Gastrocnemius medialis (tissue), 4 donors: ENCODE measurements at regions not wholly inside any gene's neighbourhood (a gene's known extent, or its start where the extent isn't known, plus 50 kb on each side); places are given as distances from the start of the nearest gene placed in this dataset.

Source experiments
- POLR2A ChIP-seq, 2 donors: fragments of 450-650 bp; IDR thresholded peaks; one replicate each; pipeline ENCODE4 v1.6.1; 2017; ENCODE audit warnings: antibody characterized with exemption in 2 of 2, mild to moderate bottlenecking in 2 of 2, moderate library complexity in 2 of 2
- TF ChIP-seq, protein P1 (sequence below), 5 experiments: fragments of 450-650 bp in 3 of 5; fragments of 200-600 bp in 2 of 5; sonication (generic) in 2 of 5; IDR thresholded peaks in 4 of 5; conservative IDR thresholded peaks in 1 of 5; 1 replicate in 4 of 5; 2 replicates in 1 of 5; pipeline ENCODE4 v1.5.1; 2016 to 2019; ENCODE audit warnings: antibody characterized with exemption in 5 of 5, mild to moderate bottlenecking in 3 of 5, moderate library complexity in 3 of 5

DNA sequence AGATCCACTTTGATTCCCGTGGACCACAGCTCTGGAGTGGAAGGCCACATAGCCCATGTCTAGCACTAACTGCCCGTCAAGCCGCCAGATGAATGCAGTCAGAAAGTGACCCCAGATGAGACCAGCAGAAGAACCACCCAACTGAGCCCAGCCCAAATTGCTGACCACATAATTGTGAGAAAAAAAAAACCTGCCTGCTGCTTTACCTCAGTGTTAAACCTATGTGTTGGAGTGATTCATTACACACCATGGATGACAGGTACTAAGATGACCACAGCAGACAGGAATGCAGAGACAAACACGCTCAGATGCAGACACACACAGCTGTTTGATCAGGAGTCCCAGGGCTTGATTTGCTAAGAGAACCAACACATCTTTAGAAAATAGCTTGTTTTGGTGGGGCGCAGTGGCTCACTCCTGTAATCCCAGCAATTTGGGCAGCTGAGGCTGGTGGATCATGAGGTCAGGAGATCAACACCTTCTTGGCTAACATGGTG lies 168.1 kb upstream of the PPP2R2D start:
- TF ChIP-seq POLR2A (IDR thresholded peaks at IDR 0.05), result no peak
- TF ChIP-seq, protein P1, sequence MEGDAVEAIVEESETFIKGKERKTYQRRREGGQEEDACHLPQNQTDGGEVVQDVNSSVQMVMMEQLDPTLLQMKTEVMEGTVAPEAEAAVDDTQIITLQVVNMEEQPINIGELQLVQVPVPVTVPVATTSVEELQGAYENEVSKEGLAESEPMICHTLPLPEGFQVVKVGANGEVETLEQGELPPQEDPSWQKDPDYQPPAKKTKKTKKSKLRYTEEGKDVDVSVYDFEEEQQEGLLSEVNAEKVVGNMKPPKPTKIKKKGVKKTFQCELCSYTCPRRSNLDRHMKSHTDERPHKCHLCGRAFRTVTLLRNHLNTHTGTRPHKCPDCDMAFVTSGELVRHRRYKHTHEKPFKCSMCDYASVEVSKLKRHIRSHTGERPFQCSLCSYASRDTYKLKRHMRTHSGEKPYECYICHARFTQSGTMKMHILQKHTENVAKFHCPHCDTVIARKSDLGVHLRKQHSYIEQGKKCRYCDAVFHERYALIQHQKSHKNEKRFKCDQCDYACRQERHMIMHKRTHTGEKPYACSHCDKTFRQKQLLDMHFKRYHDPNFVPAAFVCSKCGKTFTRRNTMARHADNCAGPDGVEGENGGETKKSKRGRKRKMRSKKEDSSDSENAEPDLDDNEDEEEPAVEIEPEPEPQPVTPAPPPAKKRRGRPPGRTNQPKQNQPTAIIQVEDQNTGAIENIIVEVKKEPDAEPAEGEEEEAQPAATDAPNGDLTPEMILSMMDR (IDR thresholded peaks at IDR 0.05 in 4 of 5, conservative IDR thresholded peaks at IDR 0.05 in 1 of 5), result no peak
